ENCODE measurements at regions not wholly inside any gene's neighbourhood (a gene's known extent, or its start where the extent isn't known, plus 50 kb on each side); places are given as distances from the start of the nearest gene placed in this dataset.

GRCh38 chr6:144466716-144467115, 181.6 kb downstream of the UTRN start:
- TF ChIP-seq TAF1 (conservative IDR thresholded peaks at IDR 0.05) (no peak), CTCF (IDR thresholded peaks at IDR 0.05; ENCODE audit: low read depth, low read length, missing input control) (no peak), ATF3 (IDR thresholded peaks at IDR 0.05) (no peak), SP1 (IDR thresholded peaks at IDR 0.05) (no peak), EGR1 (IDR thresholded peaks at IDR 0.05; ENCODE audit: low read depth in 2 of 2) (no peak), FOXA1 (IDR thresholded peaks at IDR 0.05) (no peak), JUND (IDR thresholded peaks at IDR 0.05) (no peak), MAX (IDR thresholded peaks at IDR 0.05) (no peak), RXRA (IDR thresholded peaks at IDR 0.05) (no peak)

Measured in liver (tissue), 3 donors.